Neural progenitor cell (in vitro differentiated cells): ENCODE measurements at regions not wholly inside any gene's neighbourhood (a gene's known extent, or its start where the extent isn't known, plus 50 kb on each side); places are given as distances from the start of the nearest gene placed in this dataset.

Experiments
- DNase-seq: peaks from one replicate; pipeline ENCODE4 v3.0.0-alpha.2; 2016; ENCODE audit warnings: low spot score
- H2AFZ ChIP-seq: fragments of 200-600 bp; sonication (generic); replicated peaks from 2 replicates; pipeline ENCODE4 v1.6.1; 2016; ENCODE audit warnings: antibody characterized with exemption
- H3F3A ChIP-seq: fragments of 200-600 bp; sonication (generic); 2 replicates; pipeline ENCODE4 v1.6.1; 2016; ENCODE audit warnings: antibody characterized with exemption, low read depth
- H3K27ac ChIP-seq: fragments of 200-600 bp; sonication (generic); 2 replicates; pipeline ENCODE4 v1.5.1; 2016; ENCODE audit warnings: mild to moderate bottlenecking
- H3K27me3 ChIP-seq: fragments of 200-600 bp; sonication (generic); 2 replicates; pipeline ENCODE4 v1.6.1; 2016; ENCODE audit warnings: mild to moderate bottlenecking, moderate library complexity
- H3K36me3 ChIP-seq: fragments of 200-600 bp; sonication (generic); 2 replicates; pipeline ENCODE4 v1.5.1; 2016
- H3K4me1 ChIP-seq: fragments of 200-600 bp; sonication (generic); 2 replicates; pipeline ENCODE4 v1.6.1; 2016; ENCODE audit warnings: mixed run types
- H3K4me2 ChIP-seq: fragments of 200-600 bp; sonication (generic); 2 replicates; pipeline ENCODE4 v1.6.1; 2016
- H3K4me3 ChIP-seq: fragments of 200-600 bp; sonication (generic); 2 replicates; pipeline ENCODE4 v1.5.1; 2016
- H3K79me2 ChIP-seq: fragments of 200-600 bp; sonication (generic); 2 replicates; pipeline ENCODE4 v1.6.1; 2016; ENCODE audit warnings: low read depth
- H3K9ac ChIP-seq: fragments of 200-600 bp; sonication (generic); 2 replicates; pipeline ENCODE4 v1.6.1; 2016
- H3K9me3 ChIP-seq: fragments of 200-600 bp; sonication (generic); 2 replicates; pipeline ENCODE4 v1.5.1; 2016; ENCODE audit warnings: low read depth
- H4K20me1 ChIP-seq: fragments of 200-600 bp; sonication (generic); 2 replicates; pipeline ENCODE4 v1.6.1; 2016; ENCODE audit warnings: low read depth
- H3K27ac Mint-ChIP-seq: 3 replicates; pipeline ENCODE4 v1.8.0; 2021; ENCODE audit warnings: mixed read lengths
- H3K27me3 Mint-ChIP-seq: 2 replicates; pipeline ENCODE4 v1.8.0; 2022; ENCODE audit warnings: low read depth, mild to moderate bottlenecking, inconsistent platforms, moderate library complexity, mixed read lengths; ENCODE audit not compliant: insufficient read depth
- H3K36me3 Mint-ChIP-seq: 3 replicates; pipeline ENCODE4 v1.8.0; 2021; ENCODE audit warnings: mixed read lengths
- H3K4me1 Mint-ChIP-seq: 3 replicates; pipeline ENCODE4 v1.8.0; 2021; ENCODE audit warnings: mixed read lengths
- H3K4me3 Mint-ChIP-seq: 3 replicates; pipeline ENCODE4 v1.8.0; 2021; ENCODE audit warnings: mild to moderate bottlenecking, moderate library complexity, mixed read lengths
- H3K9me3 Mint-ChIP-seq: 3 replicates; pipeline ENCODE4 v1.8.0; 2020; ENCODE audit warnings: mixed read lengths
- EZH2 ChIP-seq: fragments of 200-600 bp; sonication (generic); IDR thresholded peaks from 2 replicates; pipeline ENCODE4 v1.6.1; 2017; ENCODE audit warnings: antibody characterized with exemption, mild to moderate bottlenecking, moderate library complexity
- EZH2phosphoT487 ChIP-seq: fragments of 200-600 bp; sonication (generic); IDR thresholded peaks from 2 replicates; pipeline ENCODE4 v1.6.1; 2017; ENCODE audit warnings: antibody characterized with exemption
- TF ChIP-seq, protein P1 (sequence below): fragments of 200-600 bp; sonication (generic); IDR thresholded peaks from 2 replicates; pipeline ENCODE4 v1.5.1; 2017; ENCODE audit warnings: antibody characterized with exemption, mild to moderate bottlenecking

DNA sequence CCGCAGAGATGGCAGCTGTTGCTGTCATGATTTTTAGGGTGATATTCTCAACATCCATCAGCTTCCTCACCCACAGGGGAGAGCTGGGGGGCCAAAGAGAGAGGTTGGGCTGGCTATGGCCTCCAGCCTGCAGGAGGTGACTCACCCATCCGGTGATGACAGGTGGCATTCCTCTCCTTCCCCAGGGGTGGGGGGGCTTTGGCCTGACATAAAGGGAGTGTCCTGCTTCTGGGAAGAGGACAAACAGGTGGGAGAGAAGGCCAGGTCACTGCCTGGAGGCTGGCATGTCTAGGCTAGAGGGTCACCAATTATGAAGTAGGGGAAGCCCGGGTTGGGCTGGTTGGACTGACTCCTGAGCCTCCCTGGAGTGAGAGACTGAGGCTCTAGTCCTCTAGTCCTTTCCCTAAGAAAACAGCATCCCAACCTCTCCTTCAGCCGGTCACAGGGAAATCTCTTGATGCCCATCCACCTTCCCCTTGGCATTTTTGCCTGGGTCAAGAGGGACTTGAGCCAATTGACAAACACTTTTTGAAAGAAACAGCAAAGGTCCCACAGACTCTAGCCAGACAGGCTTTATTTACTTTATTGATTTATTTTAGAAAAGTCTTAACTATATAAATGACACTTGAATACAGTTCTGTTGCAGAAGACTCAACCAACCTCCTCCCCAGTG lies 79.8 kb upstream of the ZNF716 start:
- H3K27ac ChIP-seq: no peak overlapping the region
- H3K36me3 ChIP-seq: no peaks in the 10 kb centered on the region
- no peak overlapping the region for H3K4me2 ChIP-seq
- no peaks in the 10 kb centered on the region for H3K4me1 ChIP-seq
- Mint-ChIP-seq H3K36me3 (no peaks in the 10 kb centered on the region), H3K4me3 (no peak overlapping the region), H3K4me1 (no peaks in the 10 kb centered on the region), H3K27me3 (peaks cover 2% of the 10 kb centered on the region), H3K27ac (no peak overlapping the region), H3K9me3 (peaks cover 76% of the 10 kb centered on the region)
- no peaks in the 10 kb centered on the region for H4K20me1 ChIP-seq
- H3K79me2 ChIP-seq: no peaks in the 10 kb centered on the region
- no peak overlapping the region for H3K9ac ChIP-seq
- H2AFZ ChIP-seq: no peak overlapping the region
- TF ChIP-seq EZH2 (no peak), EZH2phosphoT487 (no peak)
- TF ChIP-seq, protein P1, sequence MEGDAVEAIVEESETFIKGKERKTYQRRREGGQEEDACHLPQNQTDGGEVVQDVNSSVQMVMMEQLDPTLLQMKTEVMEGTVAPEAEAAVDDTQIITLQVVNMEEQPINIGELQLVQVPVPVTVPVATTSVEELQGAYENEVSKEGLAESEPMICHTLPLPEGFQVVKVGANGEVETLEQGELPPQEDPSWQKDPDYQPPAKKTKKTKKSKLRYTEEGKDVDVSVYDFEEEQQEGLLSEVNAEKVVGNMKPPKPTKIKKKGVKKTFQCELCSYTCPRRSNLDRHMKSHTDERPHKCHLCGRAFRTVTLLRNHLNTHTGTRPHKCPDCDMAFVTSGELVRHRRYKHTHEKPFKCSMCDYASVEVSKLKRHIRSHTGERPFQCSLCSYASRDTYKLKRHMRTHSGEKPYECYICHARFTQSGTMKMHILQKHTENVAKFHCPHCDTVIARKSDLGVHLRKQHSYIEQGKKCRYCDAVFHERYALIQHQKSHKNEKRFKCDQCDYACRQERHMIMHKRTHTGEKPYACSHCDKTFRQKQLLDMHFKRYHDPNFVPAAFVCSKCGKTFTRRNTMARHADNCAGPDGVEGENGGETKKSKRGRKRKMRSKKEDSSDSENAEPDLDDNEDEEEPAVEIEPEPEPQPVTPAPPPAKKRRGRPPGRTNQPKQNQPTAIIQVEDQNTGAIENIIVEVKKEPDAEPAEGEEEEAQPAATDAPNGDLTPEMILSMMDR: no peak
- no peak overlapping the region for H3K4me3 ChIP-seq
- no peaks in the 10 kb centered on the region for H3K9me3 ChIP-seq
- no peaks in the 10 kb centered on the region for H3F3A ChIP-seq
- DNase-seq: no peak
- no peaks in the 10 kb centered on the region for H3K27me3 ChIP-seq

DNA sequence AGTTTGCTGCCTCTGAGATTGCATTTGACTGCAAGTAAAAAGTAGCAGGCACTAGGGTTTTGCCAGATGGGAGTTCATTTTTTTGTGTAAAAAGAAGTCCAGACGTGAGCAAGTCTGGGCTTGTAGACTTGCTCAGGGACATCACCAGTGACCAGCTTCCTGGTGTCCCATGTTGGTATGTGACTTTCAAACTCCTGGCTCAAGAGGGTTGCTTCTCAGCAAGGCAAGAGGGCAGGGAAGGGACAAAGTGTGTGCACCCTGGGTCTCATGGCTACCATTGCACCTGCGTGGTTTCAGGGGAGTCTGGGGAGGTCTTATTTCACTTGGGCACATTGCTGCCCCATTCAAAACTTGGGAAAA lies 79.3 kb upstream of the ZNF716 start:
- Mint-ChIP-seq H3K27ac (no peak overlapping the region), H3K9me3 (peaks cover 78% of the 10 kb centered on the region), H3K4me3 (no peak overlapping the region), H3K4me1 (no peaks in the 10 kb centered on the region), H3K27me3 (peaks cover 2% of the 10 kb centered on the region), H3K36me3 (no peaks in the 10 kb centered on the region)
- H2AFZ ChIP-seq: no peak overlapping the region
- H3K79me2 ChIP-seq: no peaks in the 10 kb centered on the region
- no peaks in the 10 kb centered on the region for H3K4me1 ChIP-seq
- H3K4me3 ChIP-seq: no peak overlapping the region
- no peaks in the 10 kb centered on the region for H3K27me3 ChIP-seq
- H3K9ac ChIP-seq: no peak overlapping the region
- H4K20me1 ChIP-seq: no peaks in the 10 kb centered on the region
- DNase-seq: no peak
- no peak overlapping the region for H3K27ac ChIP-seq
- TF ChIP-seq EZH2 (no peak), EZH2phosphoT487 (no peak)
- TF ChIP-seq, protein P1: no peak
- no peaks in the 10 kb centered on the region for H3K36me3 ChIP-seq
- no peaks in the 10 kb centered on the region for H3F3A ChIP-seq
- no peak overlapping the region for H3K4me2 ChIP-seq
- H3K9me3 ChIP-seq: no peaks in the 10 kb centered on the region

DNA sequence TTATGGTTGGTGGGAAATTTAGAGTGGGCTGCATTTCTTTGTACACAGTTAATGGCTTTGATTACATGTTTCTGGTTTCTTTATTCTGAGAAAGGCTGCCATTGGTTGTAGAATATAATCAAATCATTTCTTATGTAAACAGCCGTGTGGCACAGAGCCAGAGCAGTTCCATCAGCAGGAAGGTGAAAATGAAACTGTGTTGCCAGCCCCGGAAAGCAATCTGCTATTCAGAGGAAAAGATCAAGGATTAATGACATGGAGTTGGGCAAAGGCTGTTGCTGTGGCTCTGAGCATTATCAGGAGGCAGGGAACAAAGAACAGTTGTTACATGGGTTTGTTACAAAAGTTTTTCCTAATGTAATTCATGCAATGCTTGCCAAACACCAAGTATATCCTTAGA lies 74.2 kb upstream of the ZNF716 start:
- Histone ChIP-seq H3K9me3 (peaks cover 10% of the 10 kb centered on the region), H4K20me1 (no peaks in the 10 kb centered on the region), H3K27me3 (no peaks in the 10 kb centered on the region), H3F3A (no peaks in the 10 kb centered on the region), H3K4me3 (no peak overlapping the region), H3K79me2 (no peaks in the 10 kb centered on the region), H3K27ac (no peak overlapping the region), H3K4me2 (no peak overlapping the region), H3K4me1 (no peaks in the 10 kb centered on the region), H2AFZ (no peak overlapping the region), H3K9ac (no peak overlapping the region), H3K36me3 (no peaks in the 10 kb centered on the region)
- Mint-ChIP-seq H3K4me3 (no peak overlapping the region), H3K4me1 (no peaks in the 10 kb centered on the region), H3K27ac (no peak overlapping the region), H3K9me3 (peaks cover 73% of the 10 kb centered on the region), H3K27me3 (no peaks in the 10 kb centered on the region), H3K36me3 (no peaks in the 10 kb centered on the region)
- TF ChIP-seq EZH2phosphoT487 (no peak), EZH2 (no peak)
- TF ChIP-seq, protein P1: no peak
- DNase-seq: no peak
